ENCODE measurements at regions not wholly inside any gene's neighbourhood (a gene's known extent, or its start where the extent isn't known, plus 50 kb on each side); places are given as distances from the start of the nearest gene placed in this dataset.

- DNase-seq (ENCODE audit: low read depth, low spot score): no peak
- POLR2A ChIA-PET: no interaction called here
Observed at GRCh38 chr7:97499204-97499603, 232.7 kb upstream of the TAC1 start.

GRCh38 chr7:97503367-97504094, 228.4 kb upstream of the TAC1 start:
- peaks cover 14% of the 10 kb centered on the region for H3K9me3 ChIP-seq (ENCODE audit: control insufficient read depth, insufficient read depth, low read length)
- CTCF ChIA-PET: no interaction called here
- no peak for TF ChIP-seq CTCF (IDR thresholded peaks at IDR 0.05; ENCODE audit: low read depth, low read length)
- H3K27me3 ChIP-seq (ENCODE audit: control insufficient read depth, insufficient read depth, low read length): no peaks in the 10 kb centered on the region
- H3K4me3 ChIP-seq (ENCODE audit: low read depth, low read length): no peak overlapping the region
- H3K27ac ChIP-seq (ENCODE audit: low read depth, low read length): no peak overlapping the region
- POLR2A ChIA-PET: no interaction called here
- DNase-seq (ENCODE audit: low read depth, low spot score): no peak

More at GRCh38 chr7:97499204-97499603, 232.7 kb upstream of the TAC1 start:
- no peak for TF ChIP-seq CTCF (IDR thresholded peaks at IDR 0.05; ENCODE audit: low read depth, low read length)
- Histone ChIP-seq H3K27me3 (ENCODE audit: control insufficient read depth, insufficient read depth, low read length) (no peaks in the 10 kb centered on the region), H3K9me3 (ENCODE audit: control insufficient read depth, insufficient read depth, low read length) (peaks cover 15% of the 10 kb centered on the region), H3K4me3 (ENCODE audit: low read depth, low read length) (no peak overlapping the region), H3K27ac (ENCODE audit: low read depth, low read length) (no peak overlapping the region)
- CTCF ChIA-PET: no interaction called here

- TF ChIP-seq CTCF (IDR thresholded peaks at IDR 0.05; ENCODE audit: low read depth, low read length): no peak
- Histone ChIP-seq H3K9me3 (ENCODE audit: control insufficient read depth, insufficient read depth, low read length) (peaks cover 14% of the 10 kb centered on the region), H3K27me3 (ENCODE audit: control insufficient read depth, insufficient read depth, low read length) (no peaks in the 10 kb centered on the region), H3K4me3 (ENCODE audit: low read depth, low read length) (no peak overlapping the region), H3K27ac (ENCODE audit: low read depth, low read length) (no peak overlapping the region)
- ChIA-PET CTCF (no interaction called here), POLR2A (no interaction called here)
- no peak for DNase-seq (ENCODE audit: low read depth, low spot score)
Observed at GRCh38 chr7:97506728-97507127, 225.2 kb upstream of the TAC1 start.

GRCh38 chr7:97512441-97513207, 219.3 kb upstream of the TAC1 start:
- Histone ChIP-seq H3K4me3 (ENCODE audit: low read depth, low read length) (no peak overlapping the region), H3K27me3 (ENCODE audit: control insufficient read depth, insufficient read depth, low read length) (no peaks in the 10 kb centered on the region), H3K9me3 (ENCODE audit: control insufficient read depth, insufficient read depth, low read length) (peaks cover 9% of the 10 kb centered on the region), H3K27ac (ENCODE audit: low read depth, low read length) (no peak overlapping the region)
- CTCF ChIA-PET: no interaction called here
- TF ChIP-seq CTCF (IDR thresholded peaks at IDR 0.05; ENCODE audit: low read depth, low read length): no peak
- DNase-seq (ENCODE audit: low read depth, low spot score): no peak
- POLR2A ChIA-PET: no interaction called here

- POLR2A ChIA-PET: no interaction called here
- H3K4me3 ChIP-seq (ENCODE audit: low read depth, low read length): no peak overlapping the region
- no peak for TF ChIP-seq CTCF (IDR thresholded peaks at IDR 0.05; ENCODE audit: low read depth, low read length)
- H3K27ac ChIP-seq (ENCODE audit: low read depth, low read length): no peak overlapping the region
- DNase-seq (ENCODE audit: low read depth, low spot score): no peak
- CTCF ChIA-PET: no interaction called here
- H3K27me3 ChIP-seq (ENCODE audit: control insufficient read depth, insufficient read depth, low read length): no peaks in the 10 kb centered on the region
- peaks cover 5% of the 10 kb centered on the region; the same call in 1 of the 2 replicates for H3K9me3 ChIP-seq (ENCODE audit: control insufficient read depth, insufficient read depth, low read length)
Observed at GRCh38 chr7:97513326-97513725, 218.6 kb upstream of the TAC1 start.

All from AG04450 (cell line).